DMS53 treated with DMSO at 0.1 percent for 48 hours (cell line): ENCODE measurements at regions not wholly inside any gene's neighbourhood (a gene's known extent, or its start where the extent isn't known, plus 50 kb on each side); places are given as distances from the start of the nearest gene placed in this dataset.

Experiments used
- DNase-seq: peaks from one replicate; lab custom pipeline; 2025; ENCODE audit not compliant: unreplicated experiment; lab: John Stamatoyannopoulos, UW

DNA sequence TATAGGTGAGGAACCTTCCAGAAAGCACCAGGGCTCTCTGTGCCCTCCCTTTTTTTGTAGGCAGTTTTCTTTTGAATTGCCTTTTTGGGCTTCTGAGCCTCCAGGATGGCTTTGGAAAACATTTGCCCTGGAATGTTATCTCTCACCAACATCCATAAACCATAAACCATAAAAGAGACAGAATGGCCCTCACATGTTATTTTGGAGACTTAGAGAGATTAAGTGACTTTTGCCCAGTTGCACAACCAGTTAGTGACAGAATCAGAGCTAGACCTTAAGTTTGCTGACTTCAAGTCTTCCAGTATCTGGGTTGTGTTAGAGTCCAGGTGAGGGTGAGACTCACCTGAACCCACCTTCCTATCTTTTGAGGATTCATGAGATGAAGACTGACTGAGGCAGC, 153.0 kb upstream of the STX18 start:
- no peak for DNase-seq

GRCh38 chr4:4694296-4694772, 152.5 kb upstream of the STX18 start:
- no peak for DNase-seq

DNA sequence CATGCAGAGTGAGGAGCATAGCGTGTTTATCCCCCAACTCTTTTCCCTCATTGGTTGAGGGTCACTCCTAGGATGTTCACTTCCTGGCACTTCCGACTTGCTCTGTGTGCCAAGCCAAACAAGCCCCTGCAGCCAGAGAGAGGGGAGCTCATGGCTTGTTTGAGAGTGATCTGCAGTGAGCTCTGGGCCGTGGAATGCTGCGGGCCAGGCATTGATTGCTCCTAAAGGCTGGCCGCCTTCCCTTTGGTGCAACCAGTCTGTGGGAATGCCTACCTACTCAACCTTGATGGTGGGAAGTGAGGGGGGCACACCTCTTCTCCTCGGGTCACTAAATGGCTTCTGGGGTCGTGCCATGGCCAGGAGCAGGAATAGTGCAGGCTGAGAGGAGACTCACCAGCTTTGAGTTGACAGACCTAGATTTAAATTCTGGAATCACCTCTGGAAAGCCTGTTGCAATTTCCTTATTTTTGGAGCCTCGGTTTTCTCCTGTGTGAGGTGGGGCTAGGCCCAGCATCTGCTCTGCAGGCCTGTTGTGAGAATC, 152.0 kb upstream of the STX18 start:
- no peak for DNase-seq

- no peak for DNase-seq
These were observed 151.4 kb upstream of the STX18 start for GRCh38 chr4:4693258-4693657.

DNA sequence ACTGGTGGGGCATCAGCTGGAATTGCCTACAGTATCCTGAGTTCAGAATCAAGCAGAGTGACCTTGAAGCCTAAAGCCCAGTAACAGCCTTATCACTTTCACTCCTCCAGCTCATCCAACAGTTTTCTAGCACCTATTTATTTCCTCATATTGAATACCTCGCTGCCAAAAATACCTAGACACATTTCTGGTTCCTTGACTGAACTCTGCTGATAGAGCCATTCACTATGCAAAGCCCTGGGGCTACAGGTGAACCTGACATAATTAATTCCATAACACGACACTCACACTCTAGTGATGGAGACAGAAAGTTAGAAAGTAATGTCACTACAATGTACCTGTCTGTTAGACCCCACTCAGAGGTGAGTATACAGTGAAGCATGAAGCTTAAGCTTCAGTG, 149.0 kb upstream of the STX18 start:
- no peak for DNase-seq

DNA sequence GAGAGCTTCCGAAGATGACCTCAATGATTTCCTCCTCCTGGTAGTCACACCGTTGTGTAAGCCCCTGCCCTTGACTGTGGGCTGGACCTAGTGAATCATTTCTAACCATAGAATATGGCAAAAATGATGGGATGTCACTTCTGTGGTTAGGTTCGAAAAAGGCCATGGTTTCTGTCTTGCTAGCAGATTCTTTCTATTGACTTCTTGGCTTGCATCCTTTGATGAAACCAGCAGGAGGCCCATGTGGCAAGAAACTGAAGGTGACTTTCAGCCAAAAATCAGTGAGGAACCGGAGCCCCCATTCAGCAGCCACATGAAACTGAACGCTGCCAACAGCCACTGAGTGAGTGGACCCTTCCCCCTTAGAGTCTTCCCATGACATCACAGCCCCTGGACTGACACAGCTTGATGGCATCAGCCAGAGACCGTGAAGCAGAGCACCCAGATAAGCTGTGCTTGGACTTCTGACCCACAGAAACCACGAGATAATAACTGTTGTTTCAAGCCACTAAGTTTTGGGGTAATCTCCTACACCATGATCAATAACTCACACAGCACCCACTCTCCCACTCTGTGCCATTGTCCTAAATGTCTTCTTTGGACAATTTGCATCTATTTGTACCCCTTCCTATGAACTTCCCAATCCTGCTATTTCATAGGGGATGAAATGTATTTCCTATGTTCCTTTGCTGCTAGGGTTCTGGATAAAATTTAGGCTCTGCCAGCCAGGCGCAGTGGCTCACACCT, 148.0 kb upstream of the STX18 start:
- DNase-seq, result no peak

DNA sequence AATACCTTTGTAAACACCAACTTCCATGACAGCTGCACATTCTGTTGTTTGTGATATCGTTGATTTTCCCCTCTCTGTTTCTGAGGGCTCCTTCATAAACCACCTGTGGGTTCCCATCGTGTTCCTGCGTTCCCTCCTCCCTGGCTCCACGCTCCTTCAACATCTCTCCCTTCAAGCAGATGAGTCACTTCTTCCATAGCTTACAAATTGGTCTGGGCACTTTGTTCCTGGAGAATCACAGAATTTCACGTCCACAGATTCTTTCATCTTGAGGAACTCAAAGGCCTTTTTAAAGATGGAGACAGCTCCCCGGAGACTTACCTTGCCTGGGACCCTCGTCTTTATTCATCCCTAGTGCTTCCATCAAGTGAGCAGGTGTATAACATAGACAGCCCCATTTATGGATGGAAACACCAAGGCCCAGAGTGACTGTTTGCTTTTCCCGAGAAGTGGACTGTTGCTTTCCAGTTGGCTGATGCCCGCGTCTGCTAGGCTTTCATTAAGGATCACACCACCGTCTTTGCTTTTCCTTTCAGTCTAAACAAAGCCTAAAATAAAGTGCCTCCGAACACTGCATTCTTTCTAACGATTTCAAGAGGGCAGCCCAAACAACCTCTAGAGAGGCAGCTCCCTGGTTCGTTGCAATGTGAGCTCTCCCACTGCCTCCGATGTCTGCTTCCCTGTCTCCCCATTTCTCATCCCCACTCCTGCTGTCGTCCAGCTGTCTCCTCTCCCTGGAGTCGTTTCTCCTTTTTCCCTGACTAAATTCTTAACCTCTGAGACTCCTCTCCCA, 146.3 kb upstream of the STX18 start:
- no peak for DNase-seq

DNA sequence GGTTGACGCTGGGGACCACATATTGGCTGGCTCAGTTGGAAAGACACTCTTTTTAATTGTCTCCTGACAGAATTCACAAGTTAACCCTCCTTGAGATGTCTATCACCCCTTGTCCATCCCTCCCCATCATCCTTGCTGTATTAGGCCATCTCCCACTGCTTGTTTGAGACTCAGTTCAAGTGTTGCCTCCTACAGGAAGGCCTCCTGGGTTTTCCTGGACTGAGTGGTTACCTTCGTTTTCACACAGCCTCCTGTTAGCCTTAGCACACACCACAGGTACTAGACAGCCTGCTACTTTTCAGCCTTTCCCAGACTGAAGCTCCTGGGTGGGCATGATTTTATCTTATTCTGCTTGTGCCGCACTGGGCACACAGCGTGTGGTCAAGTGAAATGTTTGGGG, 145.3 kb upstream of the STX18 start:
- no peak for DNase-seq

DNA sequence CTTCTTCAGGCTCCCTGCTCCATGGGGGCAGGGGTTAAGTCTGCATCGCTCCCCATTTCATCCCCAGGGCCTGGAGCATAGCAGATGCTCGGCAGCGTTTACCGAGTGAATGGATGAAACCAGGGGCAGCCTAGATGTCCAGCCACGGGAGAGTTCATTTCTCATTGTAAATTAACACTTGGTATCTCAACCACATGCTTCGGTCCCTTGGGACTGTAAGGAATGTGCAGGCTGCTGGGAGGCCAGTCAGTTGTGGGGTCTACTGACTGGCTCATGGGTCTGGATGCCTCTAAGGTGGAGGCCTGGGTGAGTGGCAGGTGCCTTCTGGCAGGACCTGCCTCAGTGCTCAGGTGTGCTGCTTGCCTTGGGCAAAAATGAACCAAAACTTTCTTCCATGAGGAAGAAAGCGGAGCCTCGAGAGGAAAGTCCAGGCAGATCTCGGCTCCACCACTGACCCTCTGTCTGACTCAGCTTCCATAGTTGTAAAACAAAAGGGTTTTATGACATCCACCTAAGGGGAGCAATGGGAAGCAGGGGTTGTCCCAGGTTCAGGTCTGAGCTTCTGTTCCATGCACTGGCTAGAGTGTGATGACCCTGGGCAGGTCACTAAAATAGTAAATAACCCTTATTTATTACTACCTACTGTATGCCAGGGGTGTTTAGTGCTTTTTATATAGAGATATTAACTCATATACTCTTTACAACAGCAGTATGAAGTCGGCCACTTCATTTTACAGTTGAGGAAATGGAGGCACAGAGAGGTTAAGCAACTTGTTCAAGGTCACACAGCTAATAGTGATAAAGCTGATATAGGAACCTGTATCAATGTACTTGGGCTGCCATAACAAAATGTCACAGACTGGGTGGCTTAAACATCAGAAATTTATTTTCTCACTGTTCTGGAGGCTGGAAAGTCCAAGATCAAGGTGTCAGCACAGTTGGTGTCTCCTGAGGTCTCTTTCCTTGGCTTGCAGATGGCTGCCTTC, 144.3 kb upstream of the STX18 start:
- DNase-seq, result no peak

GRCh38 chr4:4681653-4682052, 139.8 kb upstream of the STX18 start:
- no peak for DNase-seq

GRCh38 chr4:4680758-4681157, 138.9 kb upstream of the STX18 start:
- DNase-seq, result no peak

- DNase-seq, result no peak
These were observed 138.4 kb upstream of the STX18 start for GRCh38 chr4:4680243-4680642.

- DNase-seq, result no peak
These were observed 136.0 kb upstream of the STX18 start for GRCh38 chr4:4677556-4678522.

- no peak for DNase-seq
These were observed 133.8 kb upstream of the STX18 start for GRCh38 chr4:4675641-4676040.

DNA sequence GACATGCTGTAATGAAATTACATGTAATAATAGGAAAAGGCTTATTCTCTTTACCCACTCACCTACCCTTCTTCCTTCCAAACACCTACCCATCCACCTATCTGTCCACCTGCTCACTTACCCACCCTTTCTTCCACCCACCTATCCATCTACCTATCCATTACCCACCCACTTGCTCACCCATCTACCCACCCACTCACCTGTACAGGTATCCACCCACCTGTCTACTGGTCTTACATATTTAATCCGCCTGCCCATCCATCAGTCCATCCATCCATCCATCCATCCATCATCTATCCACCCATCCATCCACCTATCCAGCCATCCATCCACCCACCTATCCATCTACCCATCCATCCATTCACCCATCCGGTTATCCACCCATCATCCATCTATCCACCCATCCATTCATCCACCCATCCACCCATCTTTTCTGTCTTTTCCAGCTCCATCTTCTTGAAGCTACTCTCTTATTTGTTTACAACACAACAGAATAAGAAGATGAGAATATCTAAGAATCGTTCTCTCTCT, 133.3 kb upstream of the STX18 start:
- DNase-seq, result no peak

DNA sequence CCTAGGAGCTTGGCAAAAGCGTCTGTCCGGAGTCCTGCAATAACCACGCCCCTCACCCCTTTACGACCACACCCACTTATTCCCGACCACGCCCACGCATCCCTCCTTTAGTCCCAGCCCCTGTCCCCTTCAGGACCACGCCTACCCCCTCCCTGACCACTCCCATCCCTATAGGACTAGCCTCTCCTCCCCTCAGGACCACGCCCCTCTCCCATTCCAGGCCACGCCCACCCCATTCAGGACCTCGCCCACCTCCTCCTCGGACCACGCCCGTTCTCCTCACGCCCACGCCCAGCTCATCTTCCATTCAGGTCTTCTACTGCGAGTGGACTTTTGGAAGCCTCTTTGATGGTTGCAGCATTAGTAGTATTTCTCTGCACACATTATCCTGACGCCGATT, 131.2 kb upstream of the STX18 start:
- DNase-seq, result no peak

DNA sequence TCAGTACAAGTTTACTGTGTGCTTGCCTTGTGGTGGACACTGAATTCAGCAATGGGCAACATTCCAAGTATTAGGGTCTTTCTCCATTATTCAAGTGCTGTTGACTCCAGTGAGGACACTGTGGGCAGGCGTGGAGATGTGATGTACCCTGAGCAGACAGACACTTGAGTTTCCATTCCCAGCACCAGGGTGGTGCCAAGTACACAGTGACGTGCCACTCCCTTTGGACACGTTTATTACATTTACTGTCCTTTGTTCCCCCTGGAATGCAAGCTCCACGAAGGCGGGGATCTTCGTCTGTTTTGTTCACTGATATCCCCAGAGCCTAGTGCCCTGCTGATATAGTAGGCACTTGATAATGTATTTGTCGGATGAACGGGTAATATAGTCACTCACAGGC, 130.6 kb upstream of the STX18 start:
- no peak for DNase-seq

DNA sequence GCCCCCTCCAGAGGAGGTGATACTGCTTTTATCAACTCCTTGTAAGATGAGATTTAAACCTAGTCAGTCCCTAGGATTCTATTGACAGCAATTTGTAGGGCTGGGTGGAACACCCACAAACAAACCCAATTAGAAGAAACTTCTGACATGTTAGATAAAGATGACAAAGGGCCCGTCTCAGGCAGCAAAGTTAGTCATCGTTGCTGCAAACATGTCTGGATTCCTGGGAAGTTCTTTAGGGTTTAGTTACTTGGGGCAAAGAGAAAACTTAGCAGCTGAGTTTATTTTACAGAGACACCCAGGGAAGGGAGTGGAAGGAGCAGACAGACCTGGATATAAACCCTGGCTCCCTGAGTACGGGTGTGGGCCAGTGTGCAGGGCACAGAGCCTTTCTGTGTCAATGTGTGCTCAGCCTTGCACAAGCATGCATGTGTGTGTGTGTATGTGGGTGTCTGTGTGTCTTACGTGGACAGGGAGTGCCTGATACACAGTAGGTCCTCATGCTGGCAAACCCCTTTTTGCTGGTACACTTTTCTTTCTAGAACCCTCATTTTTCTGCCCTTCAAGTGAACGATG, 130.0 kb upstream of the STX18 start:
- no peak for DNase-seq

- DNase-seq, result no peak
These were observed 129.0 kb upstream of the STX18 start for GRCh38 chr4:4670869-4671268.
